ENCODE measurements at regions not wholly inside any gene's neighbourhood (a gene's known extent, or its start where the extent isn't known, plus 50 kb on each side); places are given as distances from the start of the nearest gene placed in this dataset.

DNA sequence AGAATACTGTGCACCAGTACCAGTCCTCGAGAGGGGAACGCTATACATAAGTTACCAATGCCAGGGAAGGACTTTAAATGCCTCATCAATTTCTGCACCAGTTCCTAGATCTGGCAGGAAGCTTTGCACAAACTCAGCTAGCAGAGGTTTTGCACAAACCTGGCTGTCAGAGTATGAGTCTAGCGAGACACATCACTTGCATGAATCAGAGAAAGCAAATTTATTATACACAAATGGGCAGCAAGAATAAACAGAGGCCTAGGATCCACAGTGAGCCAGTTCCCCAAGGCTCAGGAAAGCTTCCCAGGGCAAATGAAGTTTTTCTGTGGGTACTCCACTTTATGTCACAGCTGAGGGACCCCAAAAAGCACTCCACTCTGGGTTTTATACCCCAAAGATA is 523.5 kb downstream of the CFAP47 start:
- TF ChIP-seq, protein P1, sequence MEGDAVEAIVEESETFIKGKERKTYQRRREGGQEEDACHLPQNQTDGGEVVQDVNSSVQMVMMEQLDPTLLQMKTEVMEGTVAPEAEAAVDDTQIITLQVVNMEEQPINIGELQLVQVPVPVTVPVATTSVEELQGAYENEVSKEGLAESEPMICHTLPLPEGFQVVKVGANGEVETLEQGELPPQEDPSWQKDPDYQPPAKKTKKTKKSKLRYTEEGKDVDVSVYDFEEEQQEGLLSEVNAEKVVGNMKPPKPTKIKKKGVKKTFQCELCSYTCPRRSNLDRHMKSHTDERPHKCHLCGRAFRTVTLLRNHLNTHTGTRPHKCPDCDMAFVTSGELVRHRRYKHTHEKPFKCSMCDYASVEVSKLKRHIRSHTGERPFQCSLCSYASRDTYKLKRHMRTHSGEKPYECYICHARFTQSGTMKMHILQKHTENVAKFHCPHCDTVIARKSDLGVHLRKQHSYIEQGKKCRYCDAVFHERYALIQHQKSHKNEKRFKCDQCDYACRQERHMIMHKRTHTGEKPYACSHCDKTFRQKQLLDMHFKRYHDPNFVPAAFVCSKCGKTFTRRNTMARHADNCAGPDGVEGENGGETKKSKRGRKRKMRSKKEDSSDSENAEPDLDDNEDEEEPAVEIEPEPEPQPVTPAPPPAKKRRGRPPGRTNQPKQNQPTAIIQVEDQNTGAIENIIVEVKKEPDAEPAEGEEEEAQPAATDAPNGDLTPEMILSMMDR (IDR thresholded peaks at IDR 0.05): no peak
- TF ChIP-seq POLR2AphosphoS5 (IDR thresholded peaks at IDR 0.05) (no peak), POLR2A (IDR thresholded peaks at IDR 0.05) (no peak), EP300 (IDR thresholded peaks at IDR 0.05) (no peak)
